ENCODE measurements at regions not wholly inside any gene's neighbourhood (a gene's known extent, or its start where the extent isn't known, plus 50 kb on each side); places are given as distances from the start of the nearest gene placed in this dataset.

DNA sequence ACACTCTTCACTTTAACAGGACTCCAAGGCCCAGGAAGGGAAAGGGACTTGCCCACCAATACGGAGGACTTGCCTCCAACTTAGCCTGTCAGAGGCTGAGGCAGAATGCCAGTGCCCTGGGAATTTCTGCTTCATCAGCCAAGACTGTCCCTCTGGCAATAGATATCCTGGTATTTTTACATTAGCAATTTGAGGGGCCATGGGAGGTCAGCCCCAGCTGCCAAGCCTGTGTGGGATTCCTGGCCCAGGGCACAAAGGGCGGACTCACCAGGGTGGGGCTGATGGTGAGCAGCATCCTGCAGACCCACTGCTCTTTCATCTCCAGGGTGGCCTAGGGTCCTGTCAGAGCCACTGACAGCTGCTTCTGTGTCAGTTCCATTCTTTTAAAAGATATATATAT lies 78.3 kb upstream of the CIBAR2 start:
- no peak for TF ChIP-seq POLR2AphosphoS5 (IDR thresholded peaks at IDR 0.05; ENCODE audit: insufficient read depth in 1 of 2, low read depth in 1 of 2)
- no peak for TF ChIP-seq POLR2A (IDR thresholded peaks at IDR 0.05)
- TF ChIP-seq, protein P1, sequence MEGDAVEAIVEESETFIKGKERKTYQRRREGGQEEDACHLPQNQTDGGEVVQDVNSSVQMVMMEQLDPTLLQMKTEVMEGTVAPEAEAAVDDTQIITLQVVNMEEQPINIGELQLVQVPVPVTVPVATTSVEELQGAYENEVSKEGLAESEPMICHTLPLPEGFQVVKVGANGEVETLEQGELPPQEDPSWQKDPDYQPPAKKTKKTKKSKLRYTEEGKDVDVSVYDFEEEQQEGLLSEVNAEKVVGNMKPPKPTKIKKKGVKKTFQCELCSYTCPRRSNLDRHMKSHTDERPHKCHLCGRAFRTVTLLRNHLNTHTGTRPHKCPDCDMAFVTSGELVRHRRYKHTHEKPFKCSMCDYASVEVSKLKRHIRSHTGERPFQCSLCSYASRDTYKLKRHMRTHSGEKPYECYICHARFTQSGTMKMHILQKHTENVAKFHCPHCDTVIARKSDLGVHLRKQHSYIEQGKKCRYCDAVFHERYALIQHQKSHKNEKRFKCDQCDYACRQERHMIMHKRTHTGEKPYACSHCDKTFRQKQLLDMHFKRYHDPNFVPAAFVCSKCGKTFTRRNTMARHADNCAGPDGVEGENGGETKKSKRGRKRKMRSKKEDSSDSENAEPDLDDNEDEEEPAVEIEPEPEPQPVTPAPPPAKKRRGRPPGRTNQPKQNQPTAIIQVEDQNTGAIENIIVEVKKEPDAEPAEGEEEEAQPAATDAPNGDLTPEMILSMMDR (IDR thresholded peaks at IDR 0.05) = no peak

Data from vagina (tissue), 2 donors.